Neural progenitor cell (in vitro differentiated cells): ENCODE measurements at regions not wholly inside any gene's neighbourhood (a gene's known extent, or its start where the extent isn't known, plus 50 kb on each side); places are given as distances from the start of the nearest gene placed in this dataset.

Experiments
- EZH2 ChIP-seq: fragments of 200-600 bp; sonication (generic); IDR thresholded peaks from 2 replicates; pipeline ENCODE4 v1.6.1; 2017; ENCODE audit warnings: antibody characterized with exemption, mild to moderate bottlenecking, moderate library complexity
- TF ChIP-seq, protein P1 (sequence below): fragments of 200-600 bp; sonication (generic); IDR thresholded peaks from 2 replicates; pipeline ENCODE4 v1.5.1; 2017; ENCODE audit warnings: antibody characterized with exemption, mild to moderate bottlenecking

GRCh38 chr18:2409906-2410305, 161.4 kb downstream of the METTL4 start:
- TF ChIP-seq, protein P1, sequence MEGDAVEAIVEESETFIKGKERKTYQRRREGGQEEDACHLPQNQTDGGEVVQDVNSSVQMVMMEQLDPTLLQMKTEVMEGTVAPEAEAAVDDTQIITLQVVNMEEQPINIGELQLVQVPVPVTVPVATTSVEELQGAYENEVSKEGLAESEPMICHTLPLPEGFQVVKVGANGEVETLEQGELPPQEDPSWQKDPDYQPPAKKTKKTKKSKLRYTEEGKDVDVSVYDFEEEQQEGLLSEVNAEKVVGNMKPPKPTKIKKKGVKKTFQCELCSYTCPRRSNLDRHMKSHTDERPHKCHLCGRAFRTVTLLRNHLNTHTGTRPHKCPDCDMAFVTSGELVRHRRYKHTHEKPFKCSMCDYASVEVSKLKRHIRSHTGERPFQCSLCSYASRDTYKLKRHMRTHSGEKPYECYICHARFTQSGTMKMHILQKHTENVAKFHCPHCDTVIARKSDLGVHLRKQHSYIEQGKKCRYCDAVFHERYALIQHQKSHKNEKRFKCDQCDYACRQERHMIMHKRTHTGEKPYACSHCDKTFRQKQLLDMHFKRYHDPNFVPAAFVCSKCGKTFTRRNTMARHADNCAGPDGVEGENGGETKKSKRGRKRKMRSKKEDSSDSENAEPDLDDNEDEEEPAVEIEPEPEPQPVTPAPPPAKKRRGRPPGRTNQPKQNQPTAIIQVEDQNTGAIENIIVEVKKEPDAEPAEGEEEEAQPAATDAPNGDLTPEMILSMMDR, result no peak
- no peak for TF ChIP-seq EZH2
